HepG2 (cell line): ENCODE measurements at regions not wholly inside any gene's neighbourhood (a gene's known extent, or its start where the extent isn't known, plus 50 kb on each side); places are given as distances from the start of the nearest gene placed in this dataset.

Experiments used
- ATAC-seq: fragments of 200-7000 bp; cut with Tn5 transposase; 3 replicates; pipeline ENCODE4 v1.9.1; 2020; ENCODE audit warnings: mild to moderate bottlenecking, moderate library complexity
- BruUV-seq: library from RNA; stranded (reverse); fragments of 400-500 nt; replicated peaks from 2 replicates; lab custom pipeline; 2021; lab: Mats Ljungman, UMichigan
- CTCF ChIA-PET: fragments of 300-600 bp; formaldehyde crosslinking; extraction: SDS; loops from one replicate; lab custom pipeline; 2021; ENCODE audit warnings: low total read pairs, inconsistent platforms, low intra/inter-chr PET ratio; lab: Yijun Ruan, JAX
- POLR2A ChIA-PET: fragments of 350-600 bp; sonication (Branson Sonifier 250); formaldehyde crosslinking; loops from one replicate; lab custom pipeline; 2020; ENCODE audit warnings: antibody characterized with exemption, inconsistent platforms; lab: Yijun Ruan, JAX
- DNase-seq: peaks from one replicate; pipeline ENCODE4 v3.0.0-alpha.2; 2015; ENCODE audit warnings: low spot score
- FAIRE-seq: peaks from 3 replicates; lab custom pipeline; 2011; peaks lifted over from hg19 to GRCh38; lab: Jason Lieb, UNC
- H2AFZ ChIP-seq: one replicate; pipeline ENCODE4 v1.6.1; 2011; ENCODE audit warnings: low read length, inconsistent platforms
- H3K27ac ChIP-seq: fragments of 300-600 bp; 3 replicates; pipeline ENCODE4 v1.8.0; 2011; ENCODE audit warnings: mixed run types, mild to moderate bottlenecking, mixed read lengths, low read length, inconsistent platforms; ENCODE audit not compliant: insufficient read depth; ENCODE audit errors: extremely low read length
- H3K27me3 ChIP-seq, 2 experiments: fragments of 200-600 bp in 1 of 2; 2 replicates in 1 of 2; 3 replicates in 1 of 2; pipeline versions ENCODE4 v1.6.0 to v1.8.0; 2011; ENCODE audit warnings: low read length in 2 of 2, mild to moderate bottlenecking in 2 of 2, moderate library complexity in 2 of 2, inconsistent platforms in 1 of 2; ENCODE audit not compliant: insufficient read depth in 2 of 2, control insufficient read depth in 1 of 2
- H3K36me3 ChIP-seq, 2 experiments: fragments of 200-600 bp in 1 of 2; replicated peaks in 1 of 2; 2 replicates in 1 of 2; 3 replicates in 1 of 2; pipeline versions ENCODE4 v1.5.1 to v1.8.0; 2011; ENCODE audit warnings: low read length in 2 of 2, inconsistent platforms in 1 of 2; ENCODE audit not compliant: insufficient read depth in 2 of 2, control insufficient read depth in 1 of 2
- H3K4me1 ChIP-seq: 2 replicates; pipeline ENCODE4 v1.5.1; 2012; ENCODE audit warnings: low read length, inconsistent platforms; ENCODE audit not compliant: insufficient read depth
- H3K4me2 ChIP-seq: 2 replicates; pipeline ENCODE4 v1.6.0; 2011; ENCODE audit warnings: low read depth, low read length, inconsistent platforms
- H3K4me3 ChIP-seq, 3 experiments: fragments of 200-600 bp in 1 of 3; sonication (generic), shearing (Covaris generic) in 1 of 3; replicated peaks in 1 of 3; 2 replicates each; pipeline ENCODE4 v1.5.1; 2011 to 2016; ENCODE audit warnings: low read length in 3 of 3, inconsistent platforms in 2 of 3, low read depth in 2 of 3, mild to moderate bottlenecking in 2 of 3, control low read depth in 1 of 3, mixed read lengths in 1 of 3; ENCODE audit not compliant: insufficient read depth in 1 of 3
- H3K79me2 ChIP-seq: one replicate; pipeline ENCODE4 v1.6.1; 2011; ENCODE audit warnings: low read length, inconsistent platforms; ENCODE audit not compliant: insufficient read depth
- H3K9ac ChIP-seq: 2 replicates; pipeline ENCODE4 v1.6.0; 2011; ENCODE audit warnings: mild to moderate bottlenecking, low read depth, low read length, inconsistent platforms; ENCODE audit not compliant: insufficient read depth
- H3K9me3 ChIP-seq: 2 replicates; pipeline ENCODE4 v1.5.1; 2012; ENCODE audit warnings: mild to moderate bottlenecking, low read length
- H4K20me1 ChIP-seq: 2 replicates; pipeline ENCODE4 v1.6.0; 2011; ENCODE audit warnings: inconsistent platforms, mild to moderate bottlenecking, low read length, moderate library complexity; ENCODE audit not compliant: insufficient read depth
- ATM ChIP-seq: fragments of 450-650 bp; IDR thresholded peaks from 2 replicates; pipeline ENCODE4 v1.7.1; 2017; ENCODE audit warnings: mild to moderate bottlenecking, borderline replicate concordance
- FOSL2 ChIP-seq: sonication (generic); formaldehyde crosslinking; IDR thresholded peaks from 2 replicates; pipeline ENCODE4 v1.4.0; 2020; ENCODE audit warnings: missing genetic modification reagents
- FOXK2 ChIP-seq: fragments of 450-650 bp; IDR thresholded peaks from 2 replicates; pipeline ENCODE4 v1.6.1; 2016
- MTF2 ChIP-seq: sonication (generic); formaldehyde crosslinking; IDR thresholded peaks from 2 replicates; pipeline ENCODE4 v1.5.0; 2020; ENCODE audit warnings: missing genetic modification reagents, borderline replicate concordance
- NCOR1 ChIP-seq: fragments of 200-600 bp; sonication (generic); IDR thresholded peaks from 2 replicates; pipeline ENCODE4 v1.7.0; 2017; ENCODE audit warnings: antibody characterized with exemption, low read length, borderline replicate concordance
- NR2F6 ChIP-seq, 2 experiments: IDR thresholded peaks; 2 replicates each; pipeline ENCODE4 v1.6.1; 2016; ENCODE audit warnings: antibody characterized with exemption in 1 of 2, mild to moderate bottlenecking in 1 of 2
- STAT5B ChIP-seq: sonication (generic); formaldehyde crosslinking; IDR thresholded peaks from 2 replicates; pipeline ENCODE4 v1.4.0; 2020; ENCODE audit warnings: missing genetic modification reagents
- ZNF10 ChIP-seq: sonication (generic); formaldehyde crosslinking; IDR thresholded peaks from 2 replicates; pipeline ENCODE4 v1.4.0; 2020; ENCODE audit warnings: mild to moderate bottlenecking, low read depth, missing genetic modification reagents, borderline replicate concordance
- ZNF121 ChIP-seq: sonication (generic); formaldehyde crosslinking; IDR thresholded peaks from 2 replicates; pipeline ENCODE4 v1.5.0; 2020; ENCODE audit warnings: mild to moderate bottlenecking, missing genetic modification reagents
- ZNF234 ChIP-seq: sonication (generic); formaldehyde crosslinking; conservative IDR thresholded peaks from 2 replicates; pipeline ENCODE4 v1.5.1; 2020; ENCODE audit warnings: mild to moderate bottlenecking, missing genetic modification reagents
- ZNF343 ChIP-seq: sonication (generic); formaldehyde crosslinking; IDR thresholded peaks from 2 replicates; pipeline ENCODE4 v1.4.0; 2020; ENCODE audit warnings: mild to moderate bottlenecking, missing genetic modification reagents
- ZNF781 ChIP-seq: sonication (generic); formaldehyde crosslinking; IDR thresholded peaks from 2 replicates; pipeline ENCODE4 v1.5.1; 2020; ENCODE audit warnings: borderline replicate concordance, mild to moderate bottlenecking, missing genetic modification reagents; ENCODE audit errors: not compliant biosample characterization
- whole genome bisulfite sequencing: methylation state at CpG from one replicate; pipeline ENCODE4 v1.1.6; 2017; ENCODE audit warnings: low lambda C conversion rate; 5-methylcytosine and 5-hydroxymethylcytosine counted together
- in situ Hi-C: cut with HindIII; loops from 2 replicates; pipeline ENCODE4 v1.10.0; 2017; ENCODE audit warnings: low pct_unique_long_range_greater_than_20kb; ENCODE audit not compliant: extremely low pct_ligation_motif_present
- intact Hi-C: fragments of 100-400 bp; cut with micrococcal nuclease; formaldehyde crosslinking; loops from one replicate; pipeline ENCODE4 v1.10.0; 2022; ENCODE audit not compliant: unreplicated experiment
- TF ChIP-seq, protein P1 (sequence below): sonication (generic); formaldehyde crosslinking; IDR thresholded peaks from 2 replicates; pipeline ENCODE4 v1.5.0; 2020; ENCODE audit warnings: missing genetic modification reagents
- TF ChIP-seq, protein P2 (sequence below): sonication (generic); formaldehyde crosslinking; IDR thresholded peaks from 2 replicates; pipeline ENCODE4 v1.5.1; 2020; ENCODE audit warnings: mild to moderate bottlenecking, missing genetic modification reagents, borderline replicate concordance

DNA sequence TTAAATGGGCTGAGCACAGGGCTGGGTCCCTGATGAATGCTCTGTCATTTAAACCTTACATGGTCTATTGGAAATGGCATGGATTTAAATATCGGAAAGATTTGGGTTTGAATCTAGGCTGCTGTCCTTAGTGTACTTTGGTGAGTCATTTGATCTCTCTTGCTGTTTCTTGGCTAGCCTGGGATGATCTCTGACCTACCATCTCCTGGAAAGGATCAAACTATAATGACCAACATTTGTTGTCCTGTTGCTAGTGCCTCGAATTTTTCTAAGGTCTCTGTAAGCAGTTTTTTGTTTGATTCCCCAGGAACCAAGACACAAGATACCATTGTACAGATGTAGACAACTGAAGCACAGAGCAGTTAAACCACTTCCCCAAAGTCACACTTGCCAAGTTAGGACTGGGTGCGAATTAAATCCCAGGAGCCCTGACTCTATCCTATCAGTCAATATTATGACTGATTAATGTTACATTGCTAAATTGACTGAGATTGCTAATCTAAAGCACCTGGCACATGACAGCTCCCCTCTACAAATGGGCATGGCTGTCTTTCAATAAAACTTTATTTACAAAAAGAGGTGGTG lies 244.9 kb upstream of the MCTP2 start (continued):
- TF ChIP-seq ZNF10 (CRISPR knock-in tag) = no peak

DNA sequence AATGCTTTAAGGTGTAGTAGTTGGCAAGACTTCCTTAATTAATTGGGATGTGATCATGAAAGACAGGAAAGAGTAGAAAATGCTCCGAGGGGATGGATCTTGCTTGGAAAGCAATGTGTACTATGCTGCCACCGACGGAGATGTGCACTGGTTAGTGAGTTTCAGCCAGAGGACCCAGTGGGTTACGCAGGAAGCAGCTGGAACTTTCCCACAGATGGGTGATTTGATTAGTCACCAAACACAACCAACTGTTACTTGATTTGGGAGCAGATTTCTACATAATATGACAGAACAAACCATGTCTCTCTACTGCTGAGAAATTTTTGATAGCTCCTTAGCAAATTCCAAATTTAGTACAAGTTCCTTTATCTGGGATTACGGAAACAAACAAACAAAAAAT lies 245.4 kb upstream of the MCTP2 start:
- ChIA-PET CTCF (no interaction called here), POLR2A (no interaction called here)
- FAIRE-seq = no peak
- H3K36me3 ChIP-seq = no peaks in the 10 kb centered on the region
- no peak overlapping the region for H2AFZ ChIP-seq
- H4K20me1 ChIP-seq = no peaks in the 10 kb centered on the region
- BruUV-seq = no TSS peak
- no peaks in the 10 kb centered on the region for H3K9me3 ChIP-seq
- DNase-seq = no peak
- TF ChIP-seq ATM = no peak
- no peak for TF ChIP-seq ZNF234 (CRISPR knock-in tag)
- TF ChIP-seq, protein P1, sequence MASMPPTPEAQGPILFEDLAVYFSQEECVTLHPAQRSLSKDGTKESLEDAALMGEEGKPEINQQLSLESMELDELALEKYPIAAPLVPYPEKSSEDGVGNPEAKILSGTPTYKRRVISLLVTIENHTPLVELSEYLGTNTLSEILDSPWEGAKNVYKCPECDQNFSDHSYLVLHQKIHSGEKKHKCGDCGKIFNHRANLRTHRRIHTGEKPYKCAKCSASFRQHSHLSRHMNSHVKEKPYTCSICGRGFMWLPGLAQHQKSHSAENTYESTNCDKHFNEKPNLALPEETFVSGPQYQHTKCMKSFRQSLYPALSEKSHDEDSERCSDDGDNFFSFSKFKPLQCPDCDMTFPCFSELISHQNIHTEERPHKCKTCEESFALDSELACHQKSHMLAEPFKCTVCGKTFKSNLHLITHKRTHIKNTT (CRISPR knock-in tag) = no peak
- no peak for TF ChIP-seq ZNF343 (CRISPR knock-in tag)
- no peak for TF ChIP-seq FOSL2 (CRISPR knock-in tag)
- no peak for TF ChIP-seq NCOR1
- no peak for TF ChIP-seq FOXK2
- TF ChIP-seq STAT5B (CRISPR knock-in tag) = no peak
- TF ChIP-seq, protein P2, sequence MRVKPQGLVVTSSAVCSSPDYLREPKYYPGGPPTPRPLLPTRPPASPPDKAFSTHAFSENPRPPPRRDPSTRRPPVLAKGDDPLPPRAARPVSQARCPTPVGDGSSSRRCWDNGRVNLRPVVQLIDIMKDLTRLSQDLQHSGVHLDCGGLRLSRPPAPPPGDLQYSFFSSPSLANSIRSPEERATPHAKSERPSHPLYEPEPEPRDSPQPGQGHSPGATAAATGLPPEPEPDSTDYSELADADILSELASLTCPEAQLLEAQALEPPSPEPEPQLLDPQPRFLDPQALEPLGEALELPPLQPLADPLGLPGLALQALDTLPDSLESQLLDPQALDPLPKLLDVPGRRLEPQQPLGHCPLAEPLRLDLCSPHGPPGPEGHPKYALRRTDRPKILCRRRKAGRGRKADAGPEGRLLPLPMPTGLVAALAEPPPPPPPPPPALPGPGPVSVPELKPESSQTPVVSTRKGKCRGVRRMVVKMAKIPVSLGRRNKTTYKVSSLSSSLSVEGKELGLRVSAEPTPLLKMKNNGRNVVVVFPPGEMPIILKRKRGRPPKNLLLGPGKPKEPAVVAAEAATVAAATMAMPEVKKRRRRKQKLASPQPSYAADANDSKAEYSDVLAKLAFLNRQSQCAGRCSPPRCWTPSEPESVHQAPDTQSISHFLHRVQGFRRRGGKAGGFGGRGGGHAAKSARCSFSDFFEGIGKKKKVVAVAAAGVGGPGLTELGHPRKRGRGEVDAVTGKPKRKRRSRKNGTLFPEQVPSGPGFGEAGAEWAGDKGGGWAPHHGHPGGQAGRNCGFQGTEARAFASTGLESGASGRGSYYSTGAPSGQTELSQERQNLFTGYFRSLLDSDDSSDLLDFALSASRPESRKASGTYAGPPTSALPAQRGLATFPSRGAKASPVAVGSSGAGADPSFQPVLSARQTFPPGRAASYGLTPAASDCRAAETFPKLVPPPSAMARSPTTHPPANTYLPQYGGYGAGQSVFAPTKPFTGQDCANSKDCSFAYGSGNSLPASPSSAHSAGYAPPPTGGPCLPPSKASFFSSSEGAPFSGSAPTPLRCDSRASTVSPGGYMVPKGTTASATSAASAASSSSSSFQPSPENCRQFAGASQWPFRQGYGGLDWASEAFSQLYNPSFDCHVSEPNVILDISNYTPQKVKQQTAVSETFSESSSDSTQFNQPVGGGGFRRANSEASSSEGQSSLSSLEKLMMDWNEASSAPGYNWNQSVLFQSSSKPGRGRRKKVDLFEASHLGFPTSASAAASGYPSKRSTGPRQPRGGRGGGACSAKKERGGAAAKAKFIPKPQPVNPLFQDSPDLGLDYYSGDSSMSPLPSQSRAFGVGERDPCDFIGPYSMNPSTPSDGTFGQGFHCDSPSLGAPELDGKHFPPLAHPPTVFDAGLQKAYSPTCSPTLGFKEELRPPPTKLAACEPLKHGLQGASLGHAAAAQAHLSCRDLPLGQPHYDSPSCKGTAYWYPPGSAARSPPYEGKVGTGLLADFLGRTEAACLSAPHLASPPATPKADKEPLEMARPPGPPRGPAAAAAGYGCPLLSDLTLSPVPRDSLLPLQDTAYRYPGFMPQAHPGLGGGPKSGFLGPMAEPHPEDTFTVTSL (CRISPR knock-in tag) = no peak
- TF ChIP-seq ZNF121 (CRISPR knock-in tag) = no peak
- TF ChIP-seq MTF2 = no peak
- no peak for TF ChIP-seq NR2F6 (IDR thresholded peaks at IDR 0.05)
- no peak for TF ChIP-seq NR2F6 (CRISPR knock-in tag; IDR thresholded peaks at IDR 0.05)
- TF ChIP-seq ZNF781 = no peak
- H3K27me3 ChIP-seq = no peaks in the 10 kb centered on the region
- in situ Hi-C loops (no loop called here), intact Hi-C loops (no loop called here)
- no peak overlapping the region for H3K4me3 ChIP-seq
- WGBS = 29% methylated on average over 5 of the region's 5 CpGs
- no peaks in the 10 kb centered on the region for H3K79me2 ChIP-seq
- H3K9ac ChIP-seq = no peak overlapping the region
- ATAC-seq = no peak
- no peak overlapping the region for H3K27ac ChIP-seq
- no peaks in the 10 kb centered on the region for H3K4me1 ChIP-seq
- H3K4me2 ChIP-seq = no peak overlapping the region
